ENCODE measurements at regions not wholly inside any gene's neighbourhood (a gene's known extent, or its start where the extent isn't known, plus 50 kb on each side); places are given as distances from the start of the nearest gene placed in this dataset.

DNA sequence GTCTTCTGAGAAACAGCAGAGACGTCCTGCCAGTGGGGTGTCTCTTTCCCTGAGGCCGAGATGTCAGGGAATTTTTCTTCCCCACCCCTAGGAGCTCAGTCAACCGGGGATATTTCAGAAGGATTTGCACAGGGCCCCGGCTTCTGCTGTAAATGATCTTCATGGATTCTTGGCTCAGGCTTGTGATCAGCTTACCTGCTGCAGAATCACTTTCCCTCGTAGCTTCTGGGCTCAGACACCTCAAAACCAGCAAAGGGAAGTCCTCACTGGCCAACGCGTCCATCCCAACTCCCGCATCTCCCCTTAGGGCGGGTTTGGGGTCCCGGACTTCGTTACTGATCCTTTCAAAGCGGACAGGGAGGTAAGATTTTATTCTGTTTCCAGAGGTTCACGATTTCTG is 212.7 kb downstream of the SHOX start:
- Histone ChIP-seq H3K4me1 (replicated peaks in 1 of 4; ENCODE audit: control insufficient read depth in 3 of 4, insufficient read depth in 4 of 4, low read length in 3 of 4) (peaks cover 0 to 5% (median 1%) of the 10 kb centered on the region in 4 experiments; a peak in 4 of 7 replicates), H3K27ac (ENCODE audit: low read depth, low read length) (no peak overlapping the region), H3K36me3 (ENCODE audit: control insufficient read depth in 2 of 4, insufficient read depth in 4 of 4, low read length in 3 of 4) (no peaks in the 10 kb centered on the region), H2BK120ac (replicated peaks; ENCODE audit: low read depth, low read length) (no peak overlapping the region), H2AK5ac (ENCODE audit: low read depth, low read length) (no peak overlapping the region), H3K9me3 (ENCODE audit: insufficient read depth in 2 of 2, low read depth in 1 of 2, low read length in 1 of 2) (no peaks in the 10 kb centered on the region), H3K18ac (ENCODE audit: extremely low read depth, low read length) (no peak overlapping the region), H3K9ac (replicated peaks in 1 of 4; ENCODE audit: extremely low read depth in 1 of 4, low read depth in 3 of 4, low read length in 3 of 4) (no peak overlapping the region), H4K91ac (replicated peaks; ENCODE audit: insufficient read length, low read length) (no peak overlapping the region), H2BK5ac (ENCODE audit: low read depth, low read length) (no peak overlapping the region), H3K14ac (ENCODE audit: insufficient read length) (no peak overlapping the region), H4K20me1 (replicated peaks in 1 of 2; ENCODE audit: control insufficient read depth in 1 of 2, insufficient read depth in 2 of 2, low read length in 2 of 2) (no peaks in the 10 kb centered on the region), H3K56ac (replicated peaks; ENCODE audit: insufficient read length, low read depth, low read length) (no peak overlapping the region), H3K27me3 (replicated peaks in 1 of 4; ENCODE audit: control insufficient read depth in 3 of 4, extremely low read depth in 1 of 4, insufficient read depth in 3 of 4, low read length in 3 of 4) (no peaks in the 10 kb centered on the region), H2AFZ (ENCODE audit: low read length) (0 out of 2 replicates have a peak overlapping the region, but pooled peaks have one; percentile 48), H2BK12ac (ENCODE audit: low read depth, low read length) (no peak overlapping the region; the same call in 1 of the 2 replicates), H3K23me2 (ENCODE audit: low read depth, low read length) (no peaks in the 10 kb centered on the region), H2BK15ac (ENCODE audit: low read length) (no peak overlapping the region), H3K79me2 (ENCODE audit: control insufficient read depth in 1 of 2, insufficient read depth in 2 of 2, low read length in 2 of 2) (no peaks in the 10 kb centered on the region), H3K4ac (replicated peaks; ENCODE audit: insufficient read length, low read depth, low read length) (no peak overlapping the region), H3K4me2 (ENCODE audit: insufficient read depth in 1 of 2, low read depth in 2 of 2, low read length in 2 of 2) (no peak overlapping the region), H3K23ac (ENCODE audit: insufficient read length) (no peak overlapping the region), H3K4me3 (ENCODE audit: extremely low read depth in 1 of 4, insufficient read depth in 2 of 4, low read depth in 3 of 4, low read length in 4 of 4) (no peak overlapping the region), H2BK20ac (ENCODE audit: low read length) (no peak overlapping the region), H4K8ac (ENCODE audit: extremely low read depth, insufficient read depth, low read length) (no peak overlapping the region), H3K79me1 (ENCODE audit: low read depth, low read length) (no peaks in the 10 kb centered on the region), H4K5ac (ENCODE audit: insufficient read length, low read depth, low read length) (no peak overlapping the region)
- 77% methylated on average over 13 of the region's 13 CpGs; no CpG with 5 or more reads in 1 of the 2 experiments for WGBS, 2 experiments (ENCODE audit: extremely low coverage in 1 of 2, insufficient coverage in 1 of 2, insufficient read length in 1 of 2, insufficient replicate concordance in 2 of 2, low coverage in 1 of 2, low lambda C conversion rate in 2 of 2, missing lambda C conversion rate in 1 of 2)
- ChIA-PET CTCF (ENCODE audit: partially characterized antibody) (no interaction called here), POLR2A (ENCODE audit: partially characterized antibody) (no interaction called here)
- no peak for TF ChIP-seq RFX5 (IDR thresholded peaks at IDR 0.05; ENCODE audit: borderline replicate concordance, low read depth, low read length)
- no peak for TF ChIP-seq POLR2A (IDR thresholded peaks at IDR 0.05; ENCODE audit: control extremely low read depth in 1 of 2, low read depth in 2 of 2, low read length in 2 of 2)
- TF ChIP-seq SP4 (IDR thresholded peaks at IDR 0.05; ENCODE audit: low read length) = no peak
- TF ChIP-seq RXRA (IDR thresholded peaks at IDR 0.05; ENCODE audit: insufficient read depth, low read depth, low read length) = no peak
- TF ChIP-seq TEAD4 (IDR thresholded peaks at IDR 0.05; ENCODE audit: low read depth, low read length) = no peak
- TF ChIP-seq BCL11A (IDR thresholded peaks at IDR 0.05; ENCODE audit: low read depth in 2 of 2, low read length in 2 of 2) = no peak
- no peak for TF ChIP-seq KDM5A (IDR thresholded peaks at IDR 0.05; ENCODE audit: low read length)
- no peak for TF ChIP-seq CREB1 (IDR thresholded peaks at IDR 0.05)
- no peak for TF ChIP-seq TCF12 (IDR thresholded peaks at IDR 0.05; ENCODE audit: low read depth, low read length)
- no peak for TF ChIP-seq ATF3 (IDR thresholded peaks at IDR 0.05; ENCODE audit: insufficient read depth, low read depth, low read length)
- TF ChIP-seq MAFK (IDR thresholded peaks at IDR 0.05; ENCODE audit: low read depth, low read length) = no peak
- TF ChIP-seq SIN3A (conservative IDR thresholded peaks at IDR 0.05 in 1 of 2, IDR thresholded peaks at IDR 0.05 in 1 of 2; ENCODE audit: low read depth in 1 of 2, low read length in 2 of 2) = no peak
- no peak for TF ChIP-seq NRF1 (IDR thresholded peaks at IDR 0.05; ENCODE audit: low read depth, low read length)
- no peak for TF ChIP-seq NANOG (IDR thresholded peaks at IDR 0.05; ENCODE audit: insufficient read depth, low read depth, low read length, poor library complexity, severe bottlenecking)
- TF ChIP-seq EZH2 (IDR thresholded peaks at IDR 0.05; ENCODE audit: low read depth, low read length, severe bottlenecking) = no peak
- TF ChIP-seq FOSL1 (IDR thresholded peaks at IDR 0.05; ENCODE audit: insufficient read depth, low read depth, low read length) = no peak
- DNase-seq (ENCODE audit: low read depth in 1 of 2, low spot score in 2 of 2) (peak in 1 of 2 experiments; percentile 52), FAIRE-seq (no peak)

Data from H1 (cell line).